ENCODE measurements at regions not wholly inside any gene's neighbourhood (a gene's known extent, or its start where the extent isn't known, plus 50 kb on each side); places are given as distances from the start of the nearest gene placed in this dataset.

- TF ChIP-seq, protein P1, sequence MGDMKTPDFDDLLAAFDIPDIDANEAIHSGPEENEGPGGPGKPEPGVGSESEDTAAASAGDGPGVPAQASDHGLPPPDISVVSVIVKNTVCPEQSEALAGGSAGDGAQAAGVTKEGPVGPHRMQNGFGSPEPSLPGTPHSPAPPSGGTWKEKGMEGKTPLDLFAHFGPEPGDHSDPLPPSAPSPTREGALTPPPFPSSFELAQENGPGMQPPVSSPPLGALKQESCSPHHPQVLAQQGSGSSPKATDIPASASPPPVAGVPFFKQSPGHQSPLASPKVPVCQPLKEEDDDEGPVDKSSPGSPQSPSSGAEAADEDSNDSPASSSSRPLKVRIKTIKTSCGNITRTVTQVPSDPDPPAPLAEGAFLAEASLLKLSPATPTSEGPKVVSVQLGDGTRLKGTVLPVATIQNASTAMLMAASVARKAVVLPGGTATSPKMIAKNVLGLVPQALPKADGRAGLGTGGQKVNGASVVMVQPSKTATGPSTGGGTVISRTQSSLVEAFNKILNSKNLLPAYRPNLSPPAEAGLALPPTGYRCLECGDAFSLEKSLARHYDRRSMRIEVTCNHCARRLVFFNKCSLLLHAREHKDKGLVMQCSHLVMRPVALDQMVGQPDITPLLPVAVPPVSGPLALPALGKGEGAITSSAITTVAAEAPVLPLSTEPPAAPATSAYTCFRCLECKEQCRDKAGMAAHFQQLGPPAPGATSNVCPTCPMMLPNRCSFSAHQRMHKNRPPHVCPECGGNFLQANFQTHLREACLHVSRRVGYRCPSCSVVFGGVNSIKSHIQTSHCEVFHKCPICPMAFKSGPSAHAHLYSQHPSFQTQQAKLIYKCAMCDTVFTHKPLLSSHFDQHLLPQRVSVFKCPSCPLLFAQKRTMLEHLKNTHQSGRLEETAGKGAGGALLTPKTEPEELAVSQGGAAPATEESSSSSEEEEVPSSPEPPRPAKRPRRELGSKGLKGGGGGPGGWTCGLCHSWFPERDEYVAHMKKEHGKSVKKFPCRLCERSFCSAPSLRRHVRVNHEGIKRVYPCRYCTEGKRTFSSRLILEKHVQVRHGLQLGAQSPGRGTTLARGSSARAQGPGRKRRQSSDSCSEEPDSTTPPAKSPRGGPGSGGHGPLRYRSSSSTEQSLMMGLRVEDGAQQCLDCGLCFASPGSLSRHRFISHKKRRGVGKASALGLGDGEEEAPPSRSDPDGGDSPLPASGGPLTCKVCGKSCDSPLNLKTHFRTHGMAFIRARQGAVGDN (IDR thresholded peaks at IDR 0.05): no peak
- TF ChIP-seq, protein P2, sequence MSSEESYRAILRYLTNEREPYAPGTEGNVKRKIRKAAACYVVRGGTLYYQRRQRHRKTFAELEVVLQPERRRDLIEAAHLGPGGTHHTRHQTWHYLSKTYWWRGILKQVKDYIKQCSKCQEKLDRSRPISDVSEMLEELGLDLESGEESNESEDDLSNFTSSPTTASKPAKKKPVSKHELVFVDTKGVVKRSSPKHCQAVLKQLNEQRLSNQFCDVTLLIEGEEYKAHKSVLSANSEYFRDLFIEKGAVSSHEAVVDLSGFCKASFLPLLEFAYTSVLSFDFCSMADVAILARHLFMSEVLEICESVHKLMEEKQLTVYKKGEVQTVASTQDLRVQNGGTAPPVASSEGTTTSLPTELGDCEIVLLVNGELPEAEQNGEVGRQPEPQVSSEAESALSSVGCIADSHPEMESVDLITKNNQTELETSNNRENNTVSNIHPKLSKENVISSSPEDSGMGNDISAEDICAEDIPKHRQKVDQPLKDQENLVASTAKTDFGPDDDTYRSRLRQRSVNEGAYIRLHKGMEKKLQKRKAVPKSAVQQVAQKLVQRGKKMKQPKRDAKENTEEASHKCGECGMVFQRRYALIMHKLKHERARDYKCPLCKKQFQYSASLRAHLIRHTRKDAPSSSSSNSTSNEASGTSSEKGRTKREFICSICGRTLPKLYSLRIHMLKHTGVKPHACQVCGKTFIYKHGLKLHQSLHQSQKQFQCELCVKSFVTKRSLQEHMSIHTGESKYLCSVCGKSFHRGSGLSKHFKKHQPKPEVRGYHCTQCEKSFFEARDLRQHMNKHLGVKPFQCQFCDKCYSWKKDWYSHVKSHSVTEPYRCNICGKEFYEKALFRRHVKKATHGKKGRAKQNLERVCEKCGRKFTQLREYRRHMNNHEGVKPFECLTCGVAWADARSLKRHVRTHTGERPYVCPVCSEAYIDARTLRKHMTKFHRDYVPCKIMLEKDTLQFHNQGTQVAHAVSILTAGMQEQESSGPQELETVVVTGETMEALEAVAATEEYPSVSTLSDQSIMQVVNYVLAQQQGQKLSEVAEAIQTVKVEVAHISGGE (CRISPR knock-in tag; IDR thresholded peaks at IDR 0.05): no peak
- TF ChIP-seq NFXL1 (IDR thresholded peaks at IDR 0.05; ENCODE audit: borderline replicate concordance): no peak
- no peak for TF ChIP-seq NRF1 (conservative IDR thresholded peaks at IDR 0.05; ENCODE audit: low read depth, low read length)
- TF ChIP-seq ZNF384 (IDR thresholded peaks at IDR 0.05; ENCODE audit: borderline replicate concordance, low read depth, low read length): no peak
- TF ChIP-seq IKZF1 (conservative IDR thresholded peaks at IDR 0.05): no peak
- no peak for TF ChIP-seq CHD4 (IDR thresholded peaks at IDR 0.05)
- TF ChIP-seq, protein P3, sequence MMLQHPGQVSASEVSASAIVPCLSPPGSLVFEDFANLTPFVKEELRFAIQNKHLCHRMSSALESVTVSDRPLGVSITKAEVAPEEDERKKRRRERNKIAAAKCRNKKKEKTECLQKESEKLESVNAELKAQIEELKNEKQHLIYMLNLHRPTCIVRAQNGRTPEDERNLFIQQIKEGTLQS (IDR thresholded peaks at IDR 0.05; ENCODE audit: borderline replicate concordance, extremely low read depth, low read depth, low read length): no peak
- no peak for TF ChIP-seq ZBED1 (IDR thresholded peaks at IDR 0.05; ENCODE audit: borderline replicate concordance)
- no peak for TF ChIP-seq CBFB (IDR thresholded peaks at IDR 0.05; ENCODE audit: low read depth)
- no peak for TF ChIP-seq ASH2L (IDR thresholded peaks at IDR 0.05; ENCODE audit: borderline replicate concordance, low read depth)
- no peak for TF ChIP-seq SIN3A (IDR thresholded peaks at IDR 0.05; ENCODE audit: low read depth, low read length)
- TF ChIP-seq, protein P4, sequence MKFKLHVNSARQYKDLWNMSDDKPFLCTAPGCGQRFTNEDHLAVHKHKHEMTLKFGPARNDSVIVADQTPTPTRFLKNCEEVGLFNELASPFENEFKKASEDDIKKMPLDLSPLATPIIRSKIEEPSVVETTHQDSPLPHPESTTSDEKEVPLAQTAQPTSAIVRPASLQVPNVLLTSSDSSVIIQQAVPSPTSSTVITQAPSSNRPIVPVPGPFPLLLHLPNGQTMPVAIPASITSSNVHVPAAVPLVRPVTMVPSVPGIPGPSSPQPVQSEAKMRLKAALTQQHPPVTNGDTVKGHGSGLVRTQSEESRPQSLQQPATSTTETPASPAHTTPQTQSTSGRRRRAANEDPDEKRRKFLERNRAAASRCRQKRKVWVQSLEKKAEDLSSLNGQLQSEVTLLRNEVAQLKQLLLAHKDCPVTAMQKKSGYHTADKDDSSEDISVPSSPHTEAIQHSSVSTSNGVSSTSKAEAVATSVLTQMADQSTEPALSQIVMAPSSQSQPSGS (IDR thresholded peaks at IDR 0.05; ENCODE audit: low read length): no peak
Observed at GRCh38 chr9:109861499-109861898, 81.5 kb downstream of the PALM2AKAP2 start (continued).
